C4-2B (cell line): ENCODE measurements at regions not wholly inside any gene's neighbourhood (a gene's known extent, or its start where the extent isn't known, plus 50 kb on each side); places are given as distances from the start of the nearest gene placed in this dataset.

Source experiments
- CTCF ChIP-seq: fragments of 450-650 bp; conservative IDR thresholded peaks from 2 replicates; pipeline ENCODE4 v1.5.1; 2017; ENCODE audit warnings: mild to moderate bottlenecking
- ZFX ChIP-seq: fragments of 450-650 bp; IDR thresholded peaks from 2 replicates; pipeline ENCODE4 v1.6.1; 2017

- no peak for TF ChIP-seq CTCF
- TF ChIP-seq ZFX: no peak
Observed at GRCh38 chr9:7640231-7640630, 159.3 kb downstream of the DMAC1 start.
